ENCODE measurements at regions not wholly inside any gene's neighbourhood (a gene's known extent, or its start where the extent isn't known, plus 50 kb on each side); places are given as distances from the start of the nearest gene placed in this dataset.

DNA sequence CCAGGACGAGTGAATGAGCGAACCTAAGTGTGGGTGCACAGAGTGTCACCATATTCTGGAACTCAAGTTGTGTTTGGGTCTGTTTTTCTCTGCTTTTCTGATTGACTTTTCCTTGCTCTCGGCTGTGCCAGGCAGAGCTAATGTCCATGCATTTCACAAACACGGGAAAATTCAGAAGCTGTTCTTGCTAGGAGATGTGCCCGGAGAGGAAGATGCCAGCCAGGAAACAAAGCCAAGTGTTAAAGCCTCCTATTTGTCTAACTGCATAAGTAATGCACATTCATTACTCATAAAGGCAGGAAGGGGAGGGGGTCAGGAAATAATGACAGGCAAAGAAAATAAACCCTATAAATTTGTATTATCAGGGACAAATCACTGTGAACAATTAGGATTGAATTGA, 250.4 kb upstream of the SFSWAP start:
- no peaks in the 10 kb centered on the region for H3K36me3 ChIP-seq
- no peak for DNase-seq
- intact Hi-C loops (cut with DNase I) = no loop called here
- no peaks in the 10 kb centered on the region for H3K9me3 ChIP-seq
- no peak overlapping the region for H3K4me3 ChIP-seq
- WGBS, 2 donors = 75 to 80% methylated on average over 5 of the region's 5 CpGs
- H3K4me1 ChIP-seq = no peaks in the 10 kb centered on the region
- peaks cover 0 to 44% (median 0%) of the 10 kb centered on the region in 3 donors for H3K27me3 ChIP-seq
- H3K27ac ChIP-seq = no peak overlapping the region
- no peak for TF ChIP-seq EP300 (IDR thresholded peaks at IDR 0.05)
- TF ChIP-seq CTCF (IDR thresholded peaks at IDR 0.05) = no peak
- no peak for TF ChIP-seq POLR2A (IDR thresholded peaks at IDR 0.05)
- TF ChIP-seq POLR2AphosphoS5 (IDR thresholded peaks at IDR 0.05) = no peak

- peaks cover 0 to 41% (median 0%) of the 10 kb centered on the region in 3 donors for H3K27me3 ChIP-seq
- intact Hi-C loops (cut with DNase I) = no loop called here
- no peak overlapping the region for H3K4me3 ChIP-seq
- 50 to 68% methylated on average over 2 of the region's 2 CpGs for WGBS, 2 donors
- H3K36me3 ChIP-seq = no peaks in the 10 kb centered on the region
- DNase-seq = no peak
- TF ChIP-seq POLR2AphosphoS5 (IDR thresholded peaks at IDR 0.05) (no peak), POLR2A (IDR thresholded peaks at IDR 0.05) (no peak), CTCF (IDR thresholded peaks at IDR 0.05) (no peak), EP300 (IDR thresholded peaks at IDR 0.05) (no peak)
- H3K4me1 ChIP-seq = no peaks in the 10 kb centered on the region
- no peak overlapping the region for H3K27ac ChIP-seq
- no peaks in the 10 kb centered on the region for H3K9me3 ChIP-seq
Measured at GRCh38 chr12:131461096-131461495, 249.8 kb upstream of the SFSWAP start.

DNA sequence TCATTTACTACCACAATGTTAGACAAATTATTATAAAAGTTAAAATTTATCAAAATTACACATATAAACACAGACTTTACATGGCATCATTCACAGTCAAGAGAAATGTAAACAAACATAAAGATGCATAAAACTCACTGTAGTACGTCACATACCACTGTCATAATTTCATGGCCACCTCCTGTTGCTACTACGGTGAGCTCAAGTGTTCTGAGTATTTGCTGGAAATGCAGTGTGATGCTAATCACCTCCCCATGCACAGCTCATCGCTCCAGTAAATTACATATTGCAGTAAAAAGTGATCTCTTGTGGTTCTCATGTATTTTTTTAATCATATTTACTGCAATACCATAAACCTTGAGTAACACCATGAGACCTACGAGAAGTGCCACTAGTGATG, 247.7 kb upstream of the SFSWAP start:
- peaks cover 0 to 30% (median 0%) of the 10 kb centered on the region in 3 donors for H3K27me3 ChIP-seq
- H3K9me3 ChIP-seq = peaks cover 0 to 8% (median 1%) of the 10 kb centered on the region in 4 donors
- no peak for DNase-seq
- no peak overlapping the region for H3K27ac ChIP-seq
- H3K36me3 ChIP-seq = no peaks in the 10 kb centered on the region
- no peak overlapping the region for H3K4me3 ChIP-seq
- 14 to 63% methylated on average over 4 of the region's 4 CpGs for WGBS, 2 donors
- intact Hi-C loops (cut with DNase I) = no loop called here
- TF ChIP-seq CTCF (IDR thresholded peaks at IDR 0.05) (no peak), POLR2AphosphoS5 (IDR thresholded peaks at IDR 0.05) (no peak), EP300 (IDR thresholded peaks at IDR 0.05) (no peak), POLR2A (IDR thresholded peaks at IDR 0.05) (no peak)
- no peaks in the 10 kb centered on the region for H3K4me1 ChIP-seq

- H3K4me1 ChIP-seq = no peaks in the 10 kb centered on the region
- 38 to 75% methylated on average over 1 of the region's 1 CpG for WGBS, 2 donors
- DNase-seq = no peak
- intact Hi-C loops (cut with DNase I) = no loop called here
- no peaks in the 10 kb centered on the region for H3K36me3 ChIP-seq
- peaks cover 0 to 8% (median 1%) of the 10 kb centered on the region in 4 donors for H3K9me3 ChIP-seq
- H3K27me3 ChIP-seq = peaks cover 0 to 32% (median 0%) of the 10 kb centered on the region in 3 donors
- H3K27ac ChIP-seq = no peak overlapping the region
- no peak overlapping the region for H3K4me3 ChIP-seq
- TF ChIP-seq POLR2A (IDR thresholded peaks at IDR 0.05) = no peak
Measured at GRCh38 chr12:131464081-131464480, 246.8 kb upstream of the SFSWAP start.

DNA sequence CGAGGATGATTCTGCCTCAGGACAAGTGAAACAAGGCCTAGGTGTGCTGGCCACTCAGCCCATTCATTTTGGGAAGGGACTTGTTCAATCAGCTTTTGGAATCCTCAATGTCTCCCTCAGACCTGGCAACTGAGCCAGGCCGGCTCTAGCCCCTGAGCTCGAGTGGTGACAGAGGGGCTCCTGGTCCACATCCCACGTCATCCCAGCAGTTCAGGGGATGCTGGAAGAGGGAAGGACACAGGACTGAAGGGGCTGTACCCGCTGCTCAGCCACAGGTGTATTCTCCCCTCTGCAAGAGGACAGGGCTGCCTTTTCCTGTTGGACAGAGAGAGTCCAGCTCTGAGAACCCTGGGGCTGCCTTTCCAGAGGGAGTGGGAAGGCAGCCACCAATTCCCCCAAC, 244.6 kb upstream of the SFSWAP start:
- no peak overlapping the region for H3K27ac ChIP-seq
- H3K4me1 ChIP-seq = no peaks in the 10 kb centered on the region
- no peak overlapping the region for H3K4me3 ChIP-seq
- H3K36me3 ChIP-seq = no peaks in the 10 kb centered on the region
- intact Hi-C loops (cut with DNase I) = no loop called here
- H3K9me3 ChIP-seq = peaks cover 0 to 8% (median 1%) of the 10 kb centered on the region in 4 donors
- TF ChIP-seq POLR2A (IDR thresholded peaks at IDR 0.05) (no peak), EP300 (IDR thresholded peaks at IDR 0.05) (no peak), CTCF (IDR thresholded peaks at IDR 0.05) (no peak), POLR2AphosphoS5 (IDR thresholded peaks at IDR 0.05) (no peak)
- WGBS, 2 donors = 87 to 88% methylated on average over 5 of the region's 5 CpGs
- peaks cover 0 to 19% (median 0%) of the 10 kb centered on the region in 3 donors for H3K27me3 ChIP-seq
- DNase-seq = no peak
